WTC11 (cell line): ENCODE measurements at regions not wholly inside any gene's neighbourhood (a gene's known extent, or its start where the extent isn't known, plus 50 kb on each side); places are given as distances from the start of the nearest gene placed in this dataset.
"Not testable (repeated sequence)": the region's sequence is repeated elsewhere in the genome, so short reads cannot be mapped to it uniquely, and the experiment has no call there.

Experiments
- ATAC-seq: fragments of 200-7000 bp; cut with Tn5 transposase; 2 replicates; pipeline ENCODE4 v1.10.0; 2021; ENCODE audit warnings: mild to moderate bottlenecking, moderate library complexity
- CTCF ChIA-PET: fragments of 300-600 bp; sonication (Branson Sonifier 250); formaldehyde crosslinking; loops from one replicate; lab custom pipeline; 2021; ENCODE audit warnings: antibody characterized with exemption; lab: Charles Lee
- POLR2A ChIA-PET: fragments of 350-600 bp; sonication (Branson Sonifier 250); formaldehyde crosslinking; loops from one replicate; lab custom pipeline; 2021; ENCODE audit warnings: antibody characterized with exemption; lab: Charles Lee
- DNase-seq: peaks from one replicate; pipeline ENCODE4 v3.0.0; 2021; ENCODE audit warnings: low spot score
- H3K27ac Mint-ChIP-seq: 2 replicates; pipeline ENCODE4 v1.8.0; 2021; ENCODE audit warnings: mixed read lengths
- H3K27me3 Mint-ChIP-seq: 2 replicates; pipeline ENCODE4 v1.8.0; 2021; ENCODE audit warnings: low read depth, mild to moderate bottlenecking, moderate library complexity, mixed read lengths
- H3K36me3 Mint-ChIP-seq: 2 replicates; pipeline ENCODE4 v1.8.0; 2021; ENCODE audit warnings: mixed read lengths
- H3K4me1 Mint-ChIP-seq: 2 replicates; pipeline ENCODE4 v1.8.0; 2022; ENCODE audit warnings: mixed read lengths
- H3K4me3 Mint-ChIP-seq: 2 replicates; pipeline ENCODE4 v1.8.0; 2021; ENCODE audit warnings: mild to moderate bottlenecking, moderate library complexity, mixed read lengths
- H3K9me3 Mint-ChIP-seq: 2 replicates; pipeline ENCODE4 v1.8.0; 2021; ENCODE audit warnings: mixed read lengths
- ATF3 ChIP-seq: sonication (generic); formaldehyde crosslinking; conservative IDR thresholded peaks from 2 replicates; pipeline ENCODE4 v1.8.1; 2022; ENCODE audit warnings: mild to moderate bottlenecking, missing genetic modification reagents
- CREM ChIP-seq: sonication (generic); formaldehyde crosslinking; IDR thresholded peaks from 2 replicates; pipeline ENCODE4 v1.8.1; 2022; ENCODE audit warnings: mild to moderate bottlenecking, missing genetic modification reagents, moderate library complexity
- E2F1 ChIP-seq: sonication (generic); formaldehyde crosslinking; IDR thresholded peaks from 2 replicates; pipeline ENCODE4 v1.8.0; 2022; ENCODE audit warnings: mild to moderate bottlenecking, missing genetic modification reagents
- FOXP1 ChIP-seq: sonication (generic); formaldehyde crosslinking; IDR thresholded peaks from 2 replicates; pipeline ENCODE4 v1.8.0; 2022; ENCODE audit warnings: missing genetic modification reagents, mild to moderate bottlenecking, moderate library complexity, borderline replicate concordance
- GABPB1 ChIP-seq: sonication (generic); formaldehyde crosslinking; IDR thresholded peaks from 2 replicates; pipeline ENCODE4 v1.8.1; 2023; ENCODE audit warnings: mild to moderate bottlenecking, missing genetic modification reagents
- MAX ChIP-seq: sonication (generic); formaldehyde crosslinking; IDR thresholded peaks from 2 replicates; pipeline ENCODE4 v1.8.0; 2022; ENCODE audit warnings: mild to moderate bottlenecking, missing genetic modification reagents
- MYBL2 ChIP-seq: sonication (generic); formaldehyde crosslinking; IDR thresholded peaks from 2 replicates; pipeline ENCODE4 v1.8.1; 2023; ENCODE audit warnings: mild to moderate bottlenecking, moderate library complexity, missing genetic modification reagents
- NFYB ChIP-seq: sonication (generic); formaldehyde crosslinking; conservative IDR thresholded peaks from 2 replicates; pipeline ENCODE4 v1.8.0; 2022; ENCODE audit warnings: low read depth, missing genetic modification reagents
- OVOL2 ChIP-seq: fragments of 250-450 bp; sonication (Bioruptor Pico); IDR thresholded peaks from 2 replicates; pipeline ENCODE4 v1.9.0; 2021; ENCODE audit warnings: mild to moderate bottlenecking, borderline replicate concordance
- PREB ChIP-seq: sonication (generic); formaldehyde crosslinking; IDR thresholded peaks from 2 replicates; pipeline ENCODE4 v1.8.1; 2022; ENCODE audit warnings: mild to moderate bottlenecking, missing genetic modification reagents, moderate library complexity, borderline replicate concordance
- TP53 ChIP-seq: sonication (generic); formaldehyde crosslinking; IDR thresholded peaks from 2 replicates; pipeline ENCODE4 v1.8.1; 2023; ENCODE audit warnings: mild to moderate bottlenecking, missing genetic modification reagents
- USF1 ChIP-seq: sonication (generic); formaldehyde crosslinking; IDR thresholded peaks from 2 replicates; pipeline ENCODE4 v1.8.0; 2022; ENCODE audit warnings: mild to moderate bottlenecking, missing genetic modification reagents
- ZNF281 ChIP-seq: sonication (generic); formaldehyde crosslinking; IDR thresholded peaks from 2 replicates; pipeline ENCODE4 v1.8.0; 2023; ENCODE audit warnings: mild to moderate bottlenecking, missing genetic modification reagents
- ZNF423 ChIP-seq: fragments of 250-450 bp; sonication (Bioruptor Pico); IDR thresholded peaks from 2 replicates; pipeline ENCODE4 v2.1.2; 2022; ENCODE audit warnings: mild to moderate bottlenecking, moderate library complexity
- TF ChIP-seq, protein P1 (sequence below): sonication (generic); formaldehyde crosslinking; IDR thresholded peaks from 2 replicates; pipeline ENCODE4 v1.8.1; 2022; ENCODE audit warnings: low read depth, missing genetic modification reagents, borderline replicate concordance
- TF ChIP-seq, protein P2 (sequence below): fragments of 250-450 bp; sonication (Bioruptor Pico); IDR thresholded peaks from 2 replicates; pipeline ENCODE4 v2.1.2; 2022; ENCODE audit warnings: mild to moderate bottlenecking, moderate library complexity
- TF ChIP-seq, protein P3 (sequence below): sonication (generic); formaldehyde crosslinking; IDR thresholded peaks from 2 replicates; pipeline ENCODE4 v1.8.1; 2022; ENCODE audit warnings: low read depth, mild to moderate bottlenecking, moderate library complexity, missing genetic modification reagents, borderline replicate concordance

GRCh38 chr9:86613943-86614342 is 259.7 kb upstream of the TUT7 start:
- H3K36me3 Mint-ChIP-seq, result peaks cover 7% of the 10 kb centered on the region
- peaks cover 4% of the 10 kb centered on the region; the same call in 1 of the 2 replicates for H3K9me3 Mint-ChIP-seq
- ChIA-PET POLR2A (interaction anchor here (1.1 kb wide), 1 partner anchor 335 kb away, joined by 3 read pairs; no protein-coding TSS in a partner anchor), CTCF (interaction anchor here (1.6 to 2.5 kb wide), 2 partner anchors 24 to 181 kb away, joined by 5 to 11 read pairs; no protein-coding TSS in a partner anchor)
- H3K27me3 Mint-ChIP-seq, result peaks cover 31% of the 10 kb centered on the region
- no peak overlapping the region for H3K27ac Mint-ChIP-seq
- ATAC-seq (no peak), DNase-seq (no peak)
- TF ChIP-seq ZNF423 (CRISPR knock-in tag), result no peak
- peaks cover 33% of the 10 kb centered on the region for H3K4me1 Mint-ChIP-seq
- H3K4me3 Mint-ChIP-seq, result no peak overlapping the region

GRCh38 chr9:86611534-86611933 is 257.3 kb upstream of the TUT7 start:
- H3K36me3 Mint-ChIP-seq, DNase-seq, POLR2A ChIA-PET, ATAC-seq, H3K9me3 Mint-ChIP-seq: not testable (repeated sequence)
- H3K4me3 Mint-ChIP-seq, result peak overlapping the region; percentile 82
- TF ChIP-seq MAX (0 out of 2 replicates have a peak, but pooled peaks have one; percentile 42), ZNF281 (CRISPR knock-in tag) (peak; percentile 40; the same call in 1 of the 2 replicates)
- H3K4me1 Mint-ChIP-seq, result peaks cover 33% of the 10 kb centered on the region
- H3K27ac Mint-ChIP-seq, result peak overlapping the region; percentile 87
- CTCF ChIA-PET, result interaction anchor here (0.8 to 1.2 kb wide), 3 partner anchors 21 to 178 kb away, joined by 3 to 4 read pairs (median 4); no protein-coding TSS in a partner anchor
- peaks cover 35% of the 10 kb centered on the region for H3K27me3 Mint-ChIP-seq

DNA sequence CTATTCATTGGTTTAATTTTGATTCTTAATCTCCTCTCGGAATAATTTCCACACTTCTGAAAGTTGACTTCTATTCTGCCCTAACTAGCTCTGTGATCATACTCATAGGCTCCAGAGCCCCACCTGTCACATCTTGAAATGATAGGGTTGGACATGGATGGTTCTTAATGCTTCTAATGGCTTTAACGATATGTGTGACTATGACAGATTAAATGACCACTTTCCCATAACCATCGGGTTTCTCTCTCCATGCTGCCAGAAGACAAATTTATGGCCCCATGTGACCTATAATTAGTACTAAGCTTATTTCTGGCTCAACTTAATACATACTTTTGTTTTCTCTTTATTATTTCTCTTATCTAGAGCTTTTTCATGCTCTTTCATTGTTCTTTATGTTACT is 251.1 kb upstream of the TUT7 start:
- ATAC-seq (no peak), DNase-seq (no peak)
- Mint-ChIP-seq H3K27me3 (peaks cover 52% of the 10 kb centered on the region), H3K27ac (no peak overlapping the region), H3K9me3 (no peaks in the 10 kb centered on the region), H3K36me3 (no peaks in the 10 kb centered on the region), H3K4me3 (no peak overlapping the region), H3K4me1 (peaks cover 14% of the 10 kb centered on the region)
- POLR2A ChIA-PET, result no interaction called here
- CTCF ChIA-PET, result interaction anchor here (1.1 to 1.3 kb wide), 2 partner anchors 10 to 117 kb away, joined by 3 read pairs; no protein-coding TSS in a partner anchor
- TF ChIP-seq ATF3 (CRISPR knock-in tag) (no peak), PREB (no peak), TP53 (CRISPR knock-in tag) (no peak), OVOL2 (CRISPR knock-in tag) (no peak), FOXP1 (CRISPR knock-in tag) (no peak), CREM (CRISPR knock-in tag) (no peak), NFYB (CRISPR knock-in tag) (no peak), MYBL2 (CRISPR knock-in tag) (no peak), GABPB1 (CRISPR knock-in tag) (no peak), USF1 (no peak), E2F1 (no peak)
- TF ChIP-seq, protein P1, sequence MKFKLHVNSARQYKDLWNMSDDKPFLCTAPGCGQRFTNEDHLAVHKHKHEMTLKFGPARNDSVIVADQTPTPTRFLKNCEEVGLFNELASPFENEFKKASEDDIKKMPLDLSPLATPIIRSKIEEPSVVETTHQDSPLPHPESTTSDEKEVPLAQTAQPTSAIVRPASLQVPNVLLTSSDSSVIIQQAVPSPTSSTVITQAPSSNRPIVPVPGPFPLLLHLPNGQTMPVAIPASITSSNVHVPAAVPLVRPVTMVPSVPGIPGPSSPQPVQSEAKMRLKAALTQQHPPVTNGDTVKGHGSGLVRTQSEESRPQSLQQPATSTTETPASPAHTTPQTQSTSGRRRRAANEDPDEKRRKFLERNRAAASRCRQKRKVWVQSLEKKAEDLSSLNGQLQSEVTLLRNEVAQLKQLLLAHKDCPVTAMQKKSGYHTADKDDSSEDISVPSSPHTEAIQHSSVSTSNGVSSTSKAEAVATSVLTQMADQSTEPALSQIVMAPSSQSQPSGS, result no peak
- TF ChIP-seq, protein P2, sequence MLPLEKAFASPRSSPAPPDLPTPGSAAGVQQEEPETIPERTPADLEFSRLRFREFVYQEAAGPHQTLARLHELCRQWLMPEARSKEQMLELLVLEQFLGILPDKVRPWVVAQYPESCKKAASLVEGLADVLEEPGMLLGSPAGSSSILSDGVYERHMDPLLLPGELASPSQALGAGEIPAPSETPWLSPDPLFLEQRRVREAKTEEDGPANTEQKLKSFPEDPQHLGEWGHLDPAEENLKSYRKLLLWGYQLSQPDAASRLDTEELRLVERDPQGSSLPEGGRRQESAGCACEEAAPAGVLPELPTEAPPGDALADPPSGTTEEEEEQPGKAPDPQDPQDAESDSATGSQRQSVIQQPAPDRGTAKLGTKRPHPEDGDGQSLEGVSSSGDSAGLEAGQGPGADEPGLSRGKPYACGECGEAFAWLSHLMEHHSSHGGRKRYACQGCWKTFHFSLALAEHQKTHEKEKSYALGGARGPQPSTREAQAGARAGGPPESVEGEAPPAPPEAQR (CRISPR knock-in tag), result no peak
- TF ChIP-seq, protein P3, sequence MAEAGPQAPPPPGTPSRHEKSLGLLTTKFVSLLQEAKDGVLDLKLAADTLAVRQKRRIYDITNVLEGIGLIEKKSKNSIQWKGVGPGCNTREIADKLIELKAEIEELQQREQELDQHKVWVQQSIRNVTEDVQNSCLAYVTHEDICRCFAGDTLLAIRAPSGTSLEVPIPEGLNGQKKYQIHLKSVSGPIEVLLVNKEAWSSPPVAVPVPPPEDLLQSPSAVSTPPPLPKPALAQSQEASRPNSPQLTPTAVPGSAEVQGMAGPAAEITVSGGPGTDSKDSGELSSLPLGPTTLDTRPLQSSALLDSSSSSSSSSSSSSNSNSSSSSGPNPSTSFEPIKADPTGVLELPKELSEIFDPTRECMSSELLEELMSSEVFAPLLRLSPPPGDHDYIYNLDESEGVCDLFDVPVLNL (CRISPR knock-in tag), result no peak
